Peyer's patch (tissue), 4 donors: ENCODE measurements at regions not wholly inside any gene's neighbourhood (a gene's known extent, or its start where the extent isn't known, plus 50 kb on each side); places are given as distances from the start of the nearest gene placed in this dataset.

ENCODE experiments used
- DNase-seq, 3 donors: peaks; one replicate each; pipeline ENCODE4 v3.0.0-alpha.2; 2017 to 2019
- H3K27ac ChIP-seq, 4 donors: fragments of 200-600 bp; sonication (generic); one replicate each; pipeline ENCODE4 v1.5.1; 2016 to 2019
- H3K27me3 ChIP-seq, 2 donors: fragments of 200-600 bp; sonication (generic); one replicate each; pipeline ENCODE4 v1.5.1; 2019
- H3K36me3 ChIP-seq, 3 donors: fragments of 200-600 bp; sonication (generic); one replicate each; pipeline ENCODE4 v1.5.1; 2016 to 2019
- H3K4me1 ChIP-seq, 4 donors: fragments of 200-600 bp; sonication (generic); one replicate each; pipeline ENCODE4 v1.5.1; 2016 to 2019
- H3K4me3 ChIP-seq, 4 donors: fragments of 200-600 bp; sonication (generic); 1 replicate in 3 of 4; 2 replicates in 1 of 4; pipeline ENCODE4 v1.5.1; 2016 to 2019; ENCODE audit warnings: mild to moderate bottlenecking in 1 of 4
- H3K9me3 ChIP-seq, 4 donors: fragments of 200-600 bp; sonication (generic); one replicate each; pipeline ENCODE4 v1.5.1; 2016 to 2019; ENCODE audit warnings: mild to moderate bottlenecking in 1 of 4
- POLR2A ChIP-seq, 2 donors: fragments of 450-650 bp; IDR thresholded peaks; one replicate each; pipeline ENCODE4 v1.5.1; 2017; ENCODE audit warnings: antibody characterized with exemption in 2 of 2, mild to moderate bottlenecking in 2 of 2, moderate library complexity in 2 of 2
- TF ChIP-seq, protein P1 (sequence below), 6 experiments: fragments of 450-650 bp in 4 of 6; fragments of 200-600 bp in 2 of 6; sonication (generic) in 1 of 6; IDR thresholded peaks; one replicate each; pipeline ENCODE4 v1.5.1; 2017 to 2019; ENCODE audit warnings: antibody characterized with exemption in 6 of 6, mild to moderate bottlenecking in 3 of 6, moderate library complexity in 1 of 6

DNA sequence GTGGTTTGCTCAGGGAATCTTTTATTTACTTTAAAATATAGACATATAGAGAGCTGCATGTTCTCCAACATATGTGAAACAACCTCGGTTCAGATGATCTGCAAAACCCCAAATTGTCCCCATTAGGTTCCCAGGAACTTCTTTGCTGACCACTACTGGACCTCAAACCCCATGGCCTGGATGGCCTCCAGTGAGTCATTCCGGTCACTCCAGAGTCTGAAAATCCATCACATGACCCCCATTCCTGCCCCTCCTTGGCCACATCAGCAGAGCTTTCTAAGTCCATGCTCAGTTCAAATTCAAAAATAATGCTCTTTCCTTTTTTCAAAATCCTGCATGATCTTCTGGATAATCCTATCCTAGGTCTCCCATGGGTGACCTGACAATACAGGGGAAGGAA lies 271.0 kb downstream of the TNS1 start:
- TF ChIP-seq POLR2A (IDR thresholded peaks at IDR 0.05): no peak
- TF ChIP-seq, protein P1, sequence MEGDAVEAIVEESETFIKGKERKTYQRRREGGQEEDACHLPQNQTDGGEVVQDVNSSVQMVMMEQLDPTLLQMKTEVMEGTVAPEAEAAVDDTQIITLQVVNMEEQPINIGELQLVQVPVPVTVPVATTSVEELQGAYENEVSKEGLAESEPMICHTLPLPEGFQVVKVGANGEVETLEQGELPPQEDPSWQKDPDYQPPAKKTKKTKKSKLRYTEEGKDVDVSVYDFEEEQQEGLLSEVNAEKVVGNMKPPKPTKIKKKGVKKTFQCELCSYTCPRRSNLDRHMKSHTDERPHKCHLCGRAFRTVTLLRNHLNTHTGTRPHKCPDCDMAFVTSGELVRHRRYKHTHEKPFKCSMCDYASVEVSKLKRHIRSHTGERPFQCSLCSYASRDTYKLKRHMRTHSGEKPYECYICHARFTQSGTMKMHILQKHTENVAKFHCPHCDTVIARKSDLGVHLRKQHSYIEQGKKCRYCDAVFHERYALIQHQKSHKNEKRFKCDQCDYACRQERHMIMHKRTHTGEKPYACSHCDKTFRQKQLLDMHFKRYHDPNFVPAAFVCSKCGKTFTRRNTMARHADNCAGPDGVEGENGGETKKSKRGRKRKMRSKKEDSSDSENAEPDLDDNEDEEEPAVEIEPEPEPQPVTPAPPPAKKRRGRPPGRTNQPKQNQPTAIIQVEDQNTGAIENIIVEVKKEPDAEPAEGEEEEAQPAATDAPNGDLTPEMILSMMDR (IDR thresholded peaks at IDR 0.05): no peak
- no peaks in the 10 kb centered on the region for H3K36me3 ChIP-seq
- no peak overlapping the region for H3K27ac ChIP-seq
- H3K4me1 ChIP-seq: peaks cover 0 to 9% (median 0%) of the 10 kb centered on the region in 4 donors
- H3K4me3 ChIP-seq: no peak overlapping the region
- H3K27me3 ChIP-seq: no peaks in the 10 kb centered on the region
- no peak for DNase-seq
- no peaks in the 10 kb centered on the region for H3K9me3 ChIP-seq

DNA sequence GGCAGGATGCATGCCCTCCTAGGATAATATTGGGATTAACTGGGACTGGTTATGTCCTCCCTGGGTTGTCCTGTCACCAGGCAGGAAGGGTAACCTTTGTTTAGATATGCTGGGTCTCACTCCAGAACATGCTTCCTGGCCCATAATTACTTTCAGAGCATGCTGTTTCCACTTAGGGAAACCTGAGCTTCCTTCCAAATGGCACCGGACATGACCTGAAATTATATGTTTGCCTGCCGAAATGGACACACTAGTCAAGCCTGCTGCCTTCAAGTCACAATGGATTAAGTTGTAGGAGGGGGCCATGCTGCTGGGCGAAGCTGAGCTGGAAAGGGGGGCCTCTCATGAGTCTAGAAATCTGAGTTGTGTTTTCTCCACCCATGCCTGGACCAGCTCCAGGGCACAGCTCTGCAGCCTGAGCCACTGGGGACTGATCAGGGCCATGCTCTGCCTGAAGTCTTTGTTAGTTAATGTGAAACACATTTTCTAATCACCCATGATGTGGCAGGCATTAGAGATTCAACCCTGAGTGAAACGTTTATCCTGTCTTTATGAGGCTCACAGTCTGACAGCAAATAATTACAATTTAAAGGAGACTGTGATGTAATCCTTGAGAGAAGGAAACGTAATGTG lies 273.3 kb downstream of the TNS1 start:
- Histone ChIP-seq H3K27ac (no peak overlapping the region), H3K9me3 (no peaks in the 10 kb centered on the region), H3K36me3 (no peaks in the 10 kb centered on the region), H3K4me3 (no peak overlapping the region), H3K27me3 (no peaks in the 10 kb centered on the region), H3K4me1 (peaks cover 0 to 9% (median 0%) of the 10 kb centered on the region in 4 donors)
- no peak for DNase-seq
- TF ChIP-seq, protein P1 (IDR thresholded peaks at IDR 0.05): no peak
- no peak for TF ChIP-seq POLR2A (IDR thresholded peaks at IDR 0.05)

DNA sequence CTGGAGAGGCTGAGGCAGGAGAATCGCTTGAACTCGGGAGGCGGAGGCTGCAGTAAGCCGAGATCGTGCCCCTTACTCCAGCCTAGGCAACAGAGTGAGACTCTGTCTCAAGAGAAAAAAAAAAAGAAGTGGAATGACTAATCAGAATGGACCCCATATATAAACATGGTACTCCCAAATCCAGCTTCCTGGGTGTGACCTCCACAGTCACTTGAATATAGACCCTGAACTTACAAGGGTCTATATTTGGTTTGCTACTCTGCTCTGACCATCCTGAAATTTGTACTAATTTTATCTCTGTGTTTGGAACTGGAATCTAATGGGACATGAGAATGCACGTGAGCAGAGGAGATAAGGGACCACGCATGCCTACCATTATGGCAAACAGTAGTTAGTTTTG lies 275.0 kb downstream of the TNS1 start:
- H3K27me3 ChIP-seq: no peaks in the 10 kb centered on the region
- H3K36me3 ChIP-seq: no peaks in the 10 kb centered on the region
- H3K27ac ChIP-seq: no peak overlapping the region
- no peak overlapping the region for H3K4me3 ChIP-seq
- TF ChIP-seq, protein P1 (IDR thresholded peaks at IDR 0.05): no peak
- TF ChIP-seq POLR2A (IDR thresholded peaks at IDR 0.05): no peak
- H3K4me1 ChIP-seq: peaks cover 0 to 9% (median 0%) of the 10 kb centered on the region in 4 donors
- DNase-seq: no peak
- no peaks in the 10 kb centered on the region for H3K9me3 ChIP-seq

DNA sequence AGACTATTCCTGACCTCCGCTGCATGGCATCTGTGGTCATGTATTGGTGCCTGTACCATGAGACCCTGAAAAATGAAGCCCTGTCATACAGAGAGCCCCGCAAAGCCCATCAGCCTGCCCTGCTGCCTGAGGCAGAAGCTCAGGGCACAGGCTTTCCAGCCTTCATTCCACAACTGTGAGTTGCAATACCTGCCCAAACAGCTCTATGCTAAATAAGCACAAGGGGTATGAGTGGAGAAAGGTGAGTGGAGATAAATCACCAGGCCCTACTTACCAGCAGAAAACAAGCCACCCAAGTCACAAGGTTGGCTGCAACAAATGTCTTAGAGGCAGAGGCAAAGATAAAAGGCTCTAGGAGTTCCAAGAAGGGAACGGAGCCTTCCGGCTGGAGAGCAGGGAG lies 277.4 kb downstream of the TNS1 start:
- Histone ChIP-seq H3K4me3 (no peak overlapping the region), H3K36me3 (no peaks in the 10 kb centered on the region), H3K27me3 (no peaks in the 10 kb centered on the region), H3K27ac (no peak overlapping the region), H3K9me3 (no peaks in the 10 kb centered on the region), H3K4me1 (peaks cover 0 to 9% (median 0%) of the 10 kb centered on the region in 4 donors)
- no peak for DNase-seq
- TF ChIP-seq POLR2A (IDR thresholded peaks at IDR 0.05): no peak
- TF ChIP-seq, protein P1 (IDR thresholded peaks at IDR 0.05): no peak

DNA sequence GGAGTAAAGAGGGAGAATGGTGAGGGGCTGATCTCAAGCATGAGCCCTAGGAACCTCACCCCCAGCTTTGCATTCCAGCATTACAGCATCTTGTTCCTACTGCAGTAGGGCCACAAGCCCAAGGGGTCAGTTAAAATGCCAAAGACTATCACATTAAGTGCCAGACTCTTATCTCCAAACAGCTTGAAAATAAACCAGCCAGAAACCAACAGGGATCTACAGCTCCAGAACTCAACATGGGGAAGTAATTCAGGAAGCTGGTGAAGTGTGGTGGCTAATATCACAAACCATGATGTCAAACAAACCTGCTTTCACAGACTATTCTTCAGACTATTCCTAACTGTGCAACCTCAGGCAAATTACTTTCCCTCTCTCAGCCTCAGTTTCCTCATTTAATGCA lies 278.3 kb downstream of the TNS1 start:
- no peak for DNase-seq
- H3K4me3 ChIP-seq: no peak overlapping the region
- no peaks in the 10 kb centered on the region for H3K36me3 ChIP-seq
- H3K27me3 ChIP-seq: no peaks in the 10 kb centered on the region
- H3K4me1 ChIP-seq: peaks cover 0 to 4% (median 0%) of the 10 kb centered on the region in 4 donors
- no peak overlapping the region for H3K27ac ChIP-seq
- no peak for TF ChIP-seq POLR2A (IDR thresholded peaks at IDR 0.05)
- TF ChIP-seq, protein P1 (IDR thresholded peaks at IDR 0.05): no peak
- H3K9me3 ChIP-seq: no peaks in the 10 kb centered on the region

DNA sequence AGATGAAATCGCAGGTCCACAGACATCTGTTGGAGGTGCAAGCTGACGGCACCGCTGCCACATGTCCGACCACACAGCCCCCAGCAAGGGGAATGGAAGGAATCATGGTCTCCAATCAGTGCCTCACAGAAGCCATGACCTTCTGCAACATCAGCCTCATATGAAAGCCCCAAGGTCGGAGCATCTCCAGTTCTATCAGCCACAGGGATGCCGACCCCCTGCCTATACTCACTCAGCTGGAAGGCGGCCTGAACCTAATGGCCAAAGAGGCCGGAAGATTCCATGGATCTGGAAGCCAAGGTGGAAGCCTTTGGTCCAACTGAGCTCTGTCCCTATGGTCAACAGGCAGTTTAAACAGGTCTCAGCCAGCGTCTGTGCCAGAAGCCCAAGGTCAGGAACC lies 278.8 kb downstream of the TNS1 start:
- Histone ChIP-seq H3K9me3 (no peaks in the 10 kb centered on the region), H3K36me3 (no peaks in the 10 kb centered on the region), H3K4me3 (no peak overlapping the region), H3K27me3 (no peaks in the 10 kb centered on the region), H3K4me1 (no peaks in the 10 kb centered on the region), H3K27ac (no peak overlapping the region)
- DNase-seq: no peak
- TF ChIP-seq POLR2A (IDR thresholded peaks at IDR 0.05): no peak
- TF ChIP-seq, protein P1 (IDR thresholded peaks at IDR 0.05): no peak
